ENCODE measurements at regions not wholly inside any gene's neighbourhood (a gene's known extent, or its start where the extent isn't known, plus 50 kb on each side); places are given as distances from the start of the nearest gene placed in this dataset.

DNA sequence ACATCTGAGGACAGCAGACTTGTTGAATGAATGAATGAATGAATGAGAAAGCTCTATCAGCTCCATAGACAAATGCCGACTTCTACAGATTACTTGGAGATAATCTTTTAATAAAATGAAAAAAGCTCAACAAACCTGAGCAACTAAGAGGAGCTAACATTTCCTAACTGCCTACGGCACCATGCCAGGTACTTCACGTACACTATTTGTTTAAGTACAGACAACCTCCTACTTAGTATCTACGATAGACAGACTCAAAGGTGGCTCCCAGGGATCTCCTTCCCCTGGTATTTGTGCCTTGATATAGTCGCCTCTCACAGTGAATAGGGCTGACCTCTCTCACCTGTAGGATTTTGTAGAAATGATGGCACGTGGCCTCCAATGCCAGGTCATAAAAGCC lies 412.2 kb upstream of the FAT1 start:
- DNase-seq = no peak

GRCh38 chr4:187139141-187139540 lies 415.5 kb upstream of the FAT1 start:
- DNase-seq = no peak

DNA sequence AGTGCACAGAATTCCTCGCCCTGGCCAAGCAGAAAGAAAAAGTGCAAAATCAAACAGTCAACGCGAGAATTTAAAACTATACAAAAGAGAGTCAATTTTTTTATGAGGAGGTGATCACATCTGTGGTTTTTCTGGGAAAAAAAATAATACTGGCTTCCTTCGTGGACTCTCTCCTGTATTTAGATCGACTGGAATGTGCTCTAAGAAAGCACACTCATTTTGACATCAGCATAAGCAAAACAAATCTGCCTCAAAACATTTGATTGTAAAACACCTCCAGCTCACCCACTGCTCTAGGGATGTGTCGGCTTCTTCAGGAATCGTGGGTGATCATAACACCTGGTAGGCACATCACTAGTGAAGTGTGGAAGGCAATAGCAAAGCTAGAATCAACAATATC lies 417.4 kb upstream of the FAT1 start:
- DNase-seq = no peak

GRCh38 chr4:187149229-187149945 lies 425.7 kb upstream of the FAT1 start:
- DNase-seq = no peak

GRCh38 chr4:187157380-187157958 lies 433.8 kb upstream of the FAT1 start:
- DNase-seq = no peak

DNA sequence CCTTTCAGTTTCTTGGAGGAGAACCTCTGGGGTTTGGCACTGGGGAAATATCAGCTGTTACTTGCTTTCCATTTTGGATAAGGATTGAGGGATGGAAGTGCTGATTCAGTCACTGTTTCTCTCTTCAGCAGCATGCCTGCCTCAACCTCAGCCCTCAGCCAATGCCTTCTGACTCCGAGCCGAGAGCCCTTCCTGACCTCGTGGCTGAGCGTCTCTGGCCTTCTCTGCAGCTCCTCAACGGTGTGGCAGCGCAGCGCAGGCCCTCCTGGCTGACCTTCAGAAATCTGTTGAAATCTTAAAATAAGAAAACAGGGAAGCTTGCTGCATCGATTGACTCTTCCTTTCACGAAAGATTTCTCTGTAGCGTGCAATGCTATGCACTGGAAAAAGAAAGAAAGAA lies 434.3 kb upstream of the FAT1 start:
- DNase-seq = no peak

GRCh38 chr4:187160486-187160885 lies 436.8 kb upstream of the FAT1 start:
- no peak for DNase-seq

- DNase-seq = no peak
Measured at GRCh38 chr4:187166886-187167512, 443.3 kb upstream of the FAT1 start.

- no peak for DNase-seq
Measured at GRCh38 chr4:187171706-187172339, 448.2 kb upstream of the FAT1 start.

- DNase-seq = no peak
Measured at GRCh38 chr4:187172340-187172761, 448.7 kb upstream of the FAT1 start.

DNA sequence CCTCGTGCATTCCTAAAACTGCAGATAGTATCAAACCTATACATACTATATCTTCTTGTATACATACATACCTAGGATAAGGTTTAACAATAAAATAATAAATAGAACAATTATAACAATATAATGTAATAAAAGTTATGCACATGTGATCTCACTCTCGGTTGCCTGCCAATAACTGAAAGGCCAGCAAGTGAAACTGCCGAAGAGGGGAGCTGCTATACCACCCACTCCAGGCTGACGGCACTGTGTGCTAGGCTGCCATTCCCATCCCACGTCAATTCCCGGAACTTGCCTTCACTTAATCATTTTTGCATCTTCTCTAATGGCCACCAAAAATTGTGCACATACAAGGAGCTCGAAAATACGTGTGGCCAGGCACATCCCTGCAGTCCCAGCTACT lies 451.1 kb upstream of the FAT1 start:
- no peak for DNase-seq

GRCh38 chr4:187175197-187175596 lies 451.5 kb upstream of the FAT1 start:
- no peak for DNase-seq

DNA sequence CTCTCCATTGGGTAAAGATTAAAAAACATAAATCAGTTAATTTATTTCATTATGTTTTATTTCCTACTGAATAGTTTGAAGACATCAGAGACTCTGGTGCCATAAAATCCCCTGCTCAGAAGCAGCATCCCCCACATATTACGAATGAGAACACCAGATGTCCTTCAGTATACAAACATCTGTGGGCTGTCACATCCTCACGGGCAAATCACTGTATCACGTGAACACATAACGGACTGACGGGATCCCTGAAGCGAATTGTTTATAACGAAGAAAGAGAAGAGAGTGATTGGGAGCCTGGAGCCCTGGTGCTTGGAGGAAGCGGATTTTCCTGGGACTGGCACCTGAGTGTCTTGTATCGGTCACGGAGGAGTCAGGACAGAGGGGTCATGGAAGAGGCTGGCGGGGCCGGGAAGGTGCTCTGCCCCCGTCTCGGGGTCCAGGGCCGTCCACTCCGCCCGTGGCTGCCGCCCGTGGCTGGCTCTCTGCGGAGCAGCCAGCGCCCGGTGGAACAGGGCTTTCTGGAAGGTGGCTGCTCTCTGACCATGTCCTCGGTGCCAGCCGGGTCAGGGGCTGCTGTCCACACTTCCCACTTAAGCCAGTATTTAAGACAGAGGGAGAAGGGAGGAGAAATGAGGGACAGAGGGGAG lies 452.7 kb upstream of the FAT1 start:
- DNase-seq = no peak

- DNase-seq = no peak
Measured at GRCh38 chr4:187178084-187178483, 454.4 kb upstream of the FAT1 start.

GRCh38 chr4:187178587-187178986 lies 454.9 kb upstream of the FAT1 start:
- DNase-seq = no peak

DNA sequence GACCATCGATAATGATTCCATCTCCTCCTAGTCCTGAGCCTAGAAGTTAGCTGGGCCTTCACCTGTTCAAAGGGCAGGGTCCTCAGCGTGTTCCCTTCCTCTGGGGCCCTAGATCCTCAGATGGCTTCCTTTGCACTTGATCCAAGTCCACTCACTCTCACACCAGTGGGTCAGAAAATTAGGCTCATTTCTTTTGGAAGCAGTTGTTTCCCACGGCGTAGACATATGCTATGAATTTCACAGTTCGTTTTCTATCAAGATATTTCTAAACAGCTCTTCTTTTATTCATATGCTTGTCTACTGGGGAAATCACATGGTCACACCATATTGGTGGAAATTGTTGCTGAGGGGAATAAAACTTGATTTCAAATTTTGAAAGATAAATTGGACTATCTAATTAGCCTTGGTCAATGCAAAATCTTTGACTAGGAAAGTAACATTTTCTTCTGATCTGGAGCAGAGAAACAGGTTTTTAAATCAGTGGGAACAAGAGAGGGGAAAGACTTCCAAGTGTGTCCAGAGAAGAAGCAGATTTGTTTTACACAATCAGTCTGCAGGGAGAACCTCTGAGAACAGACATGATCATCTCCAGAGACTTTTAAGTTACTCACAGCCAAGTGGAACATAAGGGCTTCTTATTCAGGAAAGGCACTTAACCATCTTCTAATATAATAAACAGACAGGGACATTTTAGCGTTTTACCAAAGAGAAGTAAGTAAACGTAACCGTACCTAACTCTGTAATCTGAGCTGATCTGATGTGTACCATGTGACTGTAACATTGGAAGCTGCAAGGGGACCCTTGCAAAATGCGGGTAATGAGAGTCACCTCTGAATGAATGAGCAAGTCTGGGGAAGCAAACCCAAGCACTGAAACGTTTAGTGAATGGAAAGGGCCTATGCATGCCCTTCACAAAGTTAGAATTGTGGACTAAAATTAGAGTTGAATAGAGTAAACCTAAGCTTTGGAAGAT lies 455.7 kb upstream of the FAT1 start:
- DNase-seq = no peak

DNA sequence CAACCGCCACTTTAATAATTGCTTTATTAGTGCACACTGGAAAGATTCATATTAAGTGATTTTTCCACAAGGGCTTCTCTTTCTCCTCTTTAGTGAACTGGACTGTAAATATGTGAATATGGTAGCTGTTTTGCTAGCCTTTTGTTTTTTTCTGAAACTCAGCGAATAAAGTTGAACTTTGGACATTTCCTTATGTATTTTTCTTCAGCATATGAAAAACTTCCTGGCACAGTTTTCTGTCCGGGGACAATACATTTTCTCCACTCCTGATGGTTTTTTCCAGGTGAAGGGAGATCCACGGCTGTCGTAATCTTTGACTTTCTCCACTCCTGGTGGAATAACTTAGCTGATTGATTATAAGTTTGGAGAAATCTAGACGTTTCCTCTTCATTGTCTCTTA lies 457.4 kb upstream of the FAT1 start:
- no peak for DNase-seq

DNA sequence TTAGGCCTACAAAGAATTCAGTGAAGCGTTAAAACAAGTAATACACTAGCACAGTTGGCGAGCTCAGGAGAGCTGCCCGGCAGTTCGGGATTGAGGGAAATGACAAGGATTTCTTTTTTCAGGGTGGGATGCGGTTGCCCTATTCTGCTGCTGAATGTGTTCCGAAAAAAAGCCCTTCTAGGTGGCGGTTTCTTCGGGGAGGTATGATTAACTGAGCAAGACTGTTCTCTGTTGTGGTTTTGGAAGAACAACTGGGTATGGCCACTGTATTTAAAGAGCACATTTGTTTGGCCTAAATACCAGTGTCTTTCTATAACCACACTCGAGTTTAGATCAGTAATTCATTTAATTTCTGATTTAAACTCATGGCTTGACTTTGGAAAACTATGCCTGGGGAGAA lies 459.7 kb upstream of the FAT1 start:
- DNase-seq = no peak

- no peak for DNase-seq
Measured at GRCh38 chr4:187183826-187184225, 460.2 kb upstream of the FAT1 start.

DNA sequence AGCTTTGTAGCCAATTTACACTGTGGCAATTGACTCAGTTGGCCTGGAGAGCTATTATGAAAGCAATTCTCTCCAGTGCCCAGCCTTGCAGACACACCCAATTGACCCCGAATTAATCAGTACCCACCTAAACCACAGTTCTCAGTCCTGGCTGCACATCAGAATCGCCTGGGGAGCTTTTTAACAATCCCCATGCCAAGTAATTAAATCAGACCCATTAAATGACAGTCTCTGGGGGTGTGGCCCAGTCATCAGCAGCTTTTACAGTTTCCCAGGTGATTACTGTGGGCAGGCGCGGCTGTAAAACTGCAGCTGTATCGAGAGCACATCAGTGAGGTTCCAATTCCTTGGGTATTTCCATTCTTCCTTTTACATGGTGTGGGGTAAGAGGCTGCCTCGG lies 460.9 kb upstream of the FAT1 start:
- DNase-seq = no peak

DNA sequence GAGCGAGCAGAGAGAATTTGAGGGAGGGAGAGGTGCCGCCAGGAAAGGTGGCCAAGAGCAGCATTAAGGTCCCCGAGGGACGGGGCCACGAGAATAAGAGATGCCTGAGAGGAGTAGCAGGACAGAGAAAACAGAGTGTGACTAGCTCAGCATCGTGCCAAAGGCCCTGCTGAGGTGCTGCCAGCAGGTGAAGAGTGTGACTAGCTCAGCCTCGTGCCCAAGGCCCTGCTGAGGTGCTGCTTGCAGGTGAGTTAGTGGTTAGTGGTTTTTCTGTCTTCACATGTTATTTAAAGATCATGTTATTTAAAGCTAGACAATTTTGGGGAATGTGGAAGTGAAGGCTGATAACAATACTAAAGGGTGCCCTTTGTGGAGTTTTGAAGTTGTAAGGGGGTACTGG lies 464.5 kb upstream of the FAT1 start:
- no peak for DNase-seq

DNA sequence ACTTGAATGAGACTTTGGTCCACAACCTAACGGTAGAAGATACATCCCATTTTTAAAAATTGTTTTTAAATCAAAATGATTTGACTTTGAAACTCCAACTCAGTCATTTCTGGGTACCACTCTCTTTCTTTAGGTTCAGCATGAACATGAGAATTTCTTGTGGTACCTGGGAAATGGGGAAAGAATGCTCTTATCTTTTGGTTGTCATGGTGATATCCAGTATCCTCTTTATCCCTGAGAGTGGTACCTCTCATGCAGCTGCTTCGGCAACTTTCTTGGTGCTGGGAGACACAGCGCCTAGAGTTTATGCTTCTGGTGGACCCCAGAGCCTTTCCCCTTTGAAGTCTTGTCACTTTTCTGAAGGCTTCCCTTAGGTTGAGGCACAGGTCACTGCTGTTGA lies 465.1 kb upstream of the FAT1 start:
- no peak for DNase-seq
